MM.1S (cell line): ENCODE measurements at regions not wholly inside any gene's neighbourhood (a gene's known extent, or its start where the extent isn't known, plus 50 kb on each side); places are given as distances from the start of the nearest gene placed in this dataset.

Source experiments
- DNase-seq: peaks from one replicate; pipeline ENCODE4 v3.0.0-alpha.2; 2015
- H2AFZ ChIP-seq: fragments of 300-600 bp; sonication (generic); 2 replicates; pipeline ENCODE4 v1.6.0; 2016; ENCODE audit warnings: antibody characterized with exemption, low read length
- H3F3A ChIP-seq: fragments of 300-600 bp; sonication (generic); 2 replicates; pipeline ENCODE4 v1.6.1; 2016; ENCODE audit warnings: mild to moderate bottlenecking, antibody characterized with exemption, low read length, moderate library complexity, mixed read lengths; ENCODE audit not compliant: insufficient read depth
- H3K27ac ChIP-seq: fragments of 300-600 bp; sonication (generic); 2 replicates; pipeline ENCODE4 v1.5.1; 2016; ENCODE audit warnings: mild to moderate bottlenecking, low read length
- H3K27me3 ChIP-seq: fragments of 300-600 bp; sonication (generic); replicated peaks from 2 replicates; pipeline ENCODE4 v1.6.0; 2016; ENCODE audit warnings: low read length; ENCODE audit not compliant: insufficient read depth
- H3K36me3 ChIP-seq: fragments of 300-600 bp; sonication (generic); replicated peaks from 2 replicates; pipeline ENCODE4 v1.6.1; 2016; ENCODE audit warnings: mild to moderate bottlenecking, low read length, mixed read lengths; ENCODE audit not compliant: insufficient read depth
- H3K4me1 ChIP-seq: fragments of 300-600 bp; sonication (generic); 2 replicates; pipeline ENCODE4 v1.6.1; 2016; ENCODE audit warnings: low read length, mixed read lengths
- H3K4me2 ChIP-seq: fragments of 300-600 bp; sonication (generic); 2 replicates; pipeline ENCODE4 v1.6.0; 2016; ENCODE audit warnings: low read depth, low read length
- H3K4me3 ChIP-seq: fragments of 300-600 bp; sonication (generic); 2 replicates; pipeline ENCODE4 v1.5.1; 2016; ENCODE audit warnings: low read length, mixed read lengths
- H3K79me2 ChIP-seq: fragments of 300-600 bp; sonication (generic); 2 replicates; pipeline ENCODE4 v1.6.1; 2016; ENCODE audit warnings: mixed run types, low read length, mixed read lengths
- H3K9ac ChIP-seq: fragments of 300-600 bp; sonication (generic); 2 replicates; pipeline ENCODE4 v1.6.1; 2016; ENCODE audit warnings: low read length, mixed read lengths
- H3K9me2 ChIP-seq: fragments of 300-600 bp; sonication (generic); replicated peaks from 2 replicates; pipeline ENCODE4 v1.6.1; 2016; ENCODE audit warnings: mild to moderate bottlenecking, low read length, mixed read lengths; ENCODE audit not compliant: insufficient read depth
- H3K9me3 ChIP-seq: fragments of 300-600 bp; sonication (generic); replicated peaks from 2 replicates; pipeline ENCODE4 v1.6.1; 2016; ENCODE audit warnings: mild to moderate bottlenecking, low read length, mixed read lengths; ENCODE audit not compliant: insufficient read depth
- H4K20me1 ChIP-seq: fragments of 300-600 bp; sonication (generic); 2 replicates; pipeline ENCODE4 v1.6.1; 2016; ENCODE audit warnings: mild to moderate bottlenecking, low read length, moderate library complexity, mixed read lengths; ENCODE audit not compliant: insufficient read depth
- CTCF ChIP-seq: fragments of 300-600 bp; sonication (generic); IDR thresholded peaks from 2 replicates; pipeline ENCODE4 v1.5.1; 2016; ENCODE audit warnings: antibody characterized with exemption, low read length, mixed read lengths
- EZH2 ChIP-seq: fragments of 300-600 bp; sonication (generic); optimal IDR thresholded peaks from 2 replicates; pipeline ENCODE3; 2017; ENCODE audit warnings: low read depth, mild to moderate bottlenecking, antibody characterized with exemption, low read length, mixed read lengths
- EZH2phosphoT487 ChIP-seq: fragments of 300-600 bp; sonication (generic); IDR thresholded peaks from 2 replicates; pipeline ENCODE4 v1.6.1; 2018; ENCODE audit warnings: antibody characterized with exemption, low read length

- Histone ChIP-seq H3F3A (no peaks in the 10 kb centered on the region), H3K79me2 (no peaks in the 10 kb centered on the region), H3K9ac (no peak overlapping the region), H3K4me2 (no peak overlapping the region), H3K36me3 (no peaks in the 10 kb centered on the region), H4K20me1 (no peaks in the 10 kb centered on the region), H3K9me2 (no peaks in the 10 kb centered on the region), H3K27ac (no peak overlapping the region), H3K27me3 (no peaks in the 10 kb centered on the region), H3K4me1 (no peaks in the 10 kb centered on the region), H2AFZ (no peak overlapping the region), H3K4me3 (no peak overlapping the region), H3K9me3 (no peaks in the 10 kb centered on the region)
- TF ChIP-seq CTCF (no peak), EZH2phosphoT487 (no peak), EZH2 (no peak)
- DNase-seq, result no peak
Measured at GRCh38 chr11:130689222-130689908, 226.9 kb downstream of the SNX19 start.

- Histone ChIP-seq H3K27ac (no peak overlapping the region), H3K4me2 (no peak overlapping the region), H3K27me3 (no peaks in the 10 kb centered on the region), H3K4me3 (no peak overlapping the region), H3K4me1 (no peaks in the 10 kb centered on the region), H4K20me1 (no peaks in the 10 kb centered on the region), H3K79me2 (no peaks in the 10 kb centered on the region), H3K36me3 (no peaks in the 10 kb centered on the region), H3K9me2 (no peaks in the 10 kb centered on the region), H2AFZ (no peak overlapping the region), H3F3A (no peaks in the 10 kb centered on the region), H3K9ac (no peak overlapping the region), H3K9me3 (no peaks in the 10 kb centered on the region)
- DNase-seq, result no peak
- no peak for TF ChIP-seq CTCF
- no peak for TF ChIP-seq EZH2phosphoT487
- TF ChIP-seq EZH2, result no peak
Measured at GRCh38 chr11:130691581-130691980, 224.7 kb downstream of the SNX19 start.

- no peak for DNase-seq
- TF ChIP-seq CTCF, result no peak
- no peak for TF ChIP-seq EZH2phosphoT487
- TF ChIP-seq EZH2, result no peak
- no peak overlapping the region for H3K27ac ChIP-seq
Measured at GRCh38 chr11:130692220-130692619, 224.1 kb downstream of the SNX19 start.

More at GRCh38 chr11:130692220-130692619, 224.1 kb downstream of the SNX19 start:
- no peaks in the 10 kb centered on the region for H3K36me3 ChIP-seq
- H4K20me1 ChIP-seq, result no peaks in the 10 kb centered on the region
- no peak overlapping the region for H3K4me2 ChIP-seq
- no peak overlapping the region for H3K9ac ChIP-seq
- H3K9me3 ChIP-seq, result no peaks in the 10 kb centered on the region
- H3K27me3 ChIP-seq, result no peaks in the 10 kb centered on the region
- no peak overlapping the region for H3K4me3 ChIP-seq
- H3F3A ChIP-seq, result no peaks in the 10 kb centered on the region
- no peaks in the 10 kb centered on the region for H3K9me2 ChIP-seq
- H3K4me1 ChIP-seq, result no peaks in the 10 kb centered on the region
- no peak overlapping the region for H2AFZ ChIP-seq
- H3K79me2 ChIP-seq, result no peaks in the 10 kb centered on the region
